K562 (cell line): ENCODE measurements at regions not wholly inside any gene's neighbourhood (a gene's known extent, or its start where the extent isn't known, plus 50 kb on each side); places are given as distances from the start of the nearest gene placed in this dataset.

ENCODE experiments used
- ATAC-seq: fragments of 200-7000 bp; cut with Tn5 transposase; 3 replicates; pipeline ENCODE4 v1.9.1; 2020; ENCODE audit warnings: moderate library complexity
- BruUV-seq: library from RNA; stranded (reverse); fragments of 400-500 nt; replicated peaks from 2 replicates; lab custom pipeline; 2021; lab: Mats Ljungman, UMichigan
- CTCF ChIA-PET: fragments of 300-600 bp; formaldehyde crosslinking; extraction: SDS; loops from one replicate; lab custom pipeline; 2021; ENCODE audit warnings: low intra/inter-chr PET ratio; lab: Yijun Ruan, JAX
- POLR2A ChIA-PET: fragments of 300-600, 350-650 bp; sonication (Branson Sonifier 250); formaldehyde crosslinking; extraction: SDS; loops from one replicate; lab custom pipeline; 2021; ENCODE audit warnings: antibody characterized with exemption, inconsistent platforms; lab: Yijun Ruan, JAX
- DNase-seq, 4 experiments: peaks; one replicate each; pipeline versions ENCODE4 v3.0.0 to v3.0.0-alpha.2; 2011 to 2018; ENCODE audit warnings: low spot score in 3 of 4, mixed read lengths in 3 of 4; ENCODE audit errors: extremely low read depth in 1 of 4
- FAIRE-seq: peaks from 2 replicates; lab custom pipeline; 2011; peaks lifted over from hg19 to GRCh38; lab: Jason Lieb, UNC
- H2AFZ ChIP-seq: 2 replicates; pipeline ENCODE4 v1.6.0; 2011; ENCODE audit warnings: low read depth, low read length, control low read depth, inconsistent platforms
- H3K27ac ChIP-seq: fragments of 200-600 bp; 3 replicates; pipeline ENCODE4 v1.8.0; 2011; ENCODE audit warnings: low read depth, mild to moderate bottlenecking, control low read depth, inconsistent platforms, low read length, moderate library complexity, mixed read lengths; ENCODE audit errors: extremely low read depth
- H3K27me3 ChIP-seq, 2 experiments: fragments of 300-600 bp in 1 of 2; 2 replicates in 1 of 2; 3 replicates in 1 of 2; pipeline versions ENCODE4 v1.6.0 to v1.8.0; 2011; ENCODE audit warnings: inconsistent platforms in 2 of 2, low read length in 2 of 2, mild to moderate bottlenecking in 1 of 2, mixed read lengths in 1 of 2, moderate library complexity in 1 of 2; ENCODE audit not compliant: control insufficient read depth in 2 of 2, insufficient read depth in 2 of 2
- H3K36me3 ChIP-seq: fragments of 300-600 bp; 3 replicates; pipeline ENCODE4 v1.8.0; 2011; ENCODE audit warnings: mild to moderate bottlenecking, low read length, inconsistent platforms; ENCODE audit not compliant: control insufficient read depth, insufficient read depth
- H3K4me1 ChIP-seq, 2 experiments: fragments of 200-600 bp in 1 of 2; replicated peaks in 1 of 2; 2 replicates in 1 of 2; 3 replicates in 1 of 2; pipeline versions ENCODE4 v1.5.1 to v1.8.0; 2011; ENCODE audit warnings: inconsistent platforms in 2 of 2, low read length in 2 of 2, mild to moderate bottlenecking in 1 of 2, mixed read lengths in 1 of 2, moderate library complexity in 1 of 2; ENCODE audit not compliant: control insufficient read depth in 2 of 2, insufficient read depth in 2 of 2
- H3K4me2 ChIP-seq: 2 replicates; pipeline ENCODE4 v1.6.1; 2011; ENCODE audit warnings: low read length, control low read depth, inconsistent platforms, mixed read lengths; ENCODE audit not compliant: insufficient read depth
- H3K4me3 ChIP-seq: fragments of 200-600 bp; sonication (generic), shearing (Covaris generic); 2 replicates; pipeline ENCODE4 v1.5.1; 2016; ENCODE audit warnings: control low read depth, inconsistent platforms
- H3K79me2 ChIP-seq: fragments of 200-600 bp; 3 replicates; pipeline ENCODE4 v1.8.0; 2011; ENCODE audit warnings: low read length, inconsistent platforms; ENCODE audit not compliant: control insufficient read depth, insufficient read depth
- H3K9ac ChIP-seq, 2 experiments: 2 replicates each; pipeline versions ENCODE4 v1.6.0 to v1.6.1; 2011; ENCODE audit warnings: low read depth in 2 of 2, low read length in 2 of 2, control low read depth in 1 of 2, inconsistent platforms in 1 of 2, mild to moderate bottlenecking in 1 of 2, mixed read lengths in 1 of 2; ENCODE audit not compliant: insufficient read depth in 1 of 2
- H3K9me1 ChIP-seq: one replicate; pipeline ENCODE4 v1.6.0; 2011; ENCODE audit warnings: inconsistent platforms, mild to moderate bottlenecking, low read length, moderate library complexity; ENCODE audit not compliant: control insufficient read depth, insufficient read depth
- H3K9me3 ChIP-seq: replicated peaks from 2 replicates; pipeline ENCODE4 v1.5.1; 2011; ENCODE audit warnings: low read depth, low read length, inconsistent platforms; ENCODE audit not compliant: control insufficient read depth, insufficient read depth
- H4K20me1 ChIP-seq: replicated peaks from 2 replicates; pipeline ENCODE4 v1.6.1; 2011; ENCODE audit warnings: low read length, inconsistent platforms, mixed read lengths; ENCODE audit not compliant: control insufficient read depth, insufficient read depth
- ARID2 ChIP-seq: fragments of 450-650 bp; IDR thresholded peaks from 2 replicates; pipeline ENCODE4 v1.6.1; 2017; ENCODE audit warnings: antibody characterized with exemption, mild to moderate bottlenecking
- CTBP1 ChIP-seq: fragments of 450-650 bp; IDR thresholded peaks from 2 replicates; pipeline ENCODE4 v1.6.1; 2016; ENCODE audit warnings: borderline replicate concordance
- ELF4 ChIP-seq: fragments of 450-650 bp; formaldehyde crosslinking; IDR thresholded peaks from 2 replicates; pipeline ENCODE4 v1.4.0; 2022; ENCODE audit warnings: missing genetic modification characterization
- FOXO4 ChIP-seq: fragments of 450-650 bp; formaldehyde crosslinking; IDR thresholded peaks from 2 replicates; pipeline ENCODE4 v1.4.0; 2020; ENCODE audit warnings: mild to moderate bottlenecking, moderate library complexity
- HOMEZ ChIP-seq: fragments of 250-450 bp; sonication (Bioruptor Pico); IDR thresholded peaks from 2 replicates; pipeline ENCODE4 v1.4.0; 2020; ENCODE audit warnings: mild to moderate bottlenecking, moderate library complexity
- ID3 ChIP-seq, 2 experiments: fragments of 250-450 bp in 1 of 2; fragments of 450-650 bp in 1 of 2; sonication (Bioruptor Pico) in 1 of 2; IDR thresholded peaks; 2 replicates each; pipeline versions ENCODE4 v1.6.1 to v1.8.0; 2016 to 2021; ENCODE audit warnings: mild to moderate bottlenecking in 2 of 2, moderate library complexity in 2 of 2, missing compliant biosample characterization in 1 of 2, missing genetic modification characterization in 1 of 2
- JUNB ChIP-seq: fragments of 450-650 bp; formaldehyde crosslinking; conservative IDR thresholded peaks from 2 replicates; pipeline ENCODE4 v1.4.0; 2020; ENCODE audit warnings: mild to moderate bottlenecking
- KLF1 ChIP-seq: fragments of 450-650 bp; IDR thresholded peaks from 2 replicates; pipeline ENCODE4 v1.6.1; 2016; ENCODE audit warnings: missing genetic modification characterization, missing compliant biosample characterization
- L3MBTL2 ChIP-seq: fragments of 450-650 bp; IDR thresholded peaks from 2 replicates; pipeline ENCODE4 v1.6.1; 2016; ENCODE audit warnings: mild to moderate bottlenecking, moderate library complexity
- LARP7 ChIP-seq: fragments of 450-650 bp; IDR thresholded peaks from 2 replicates; pipeline ENCODE4 v1.6.1; 2016
- MXD1 ChIP-seq: fragments of 250-450 bp; sonication (Bioruptor Pico); IDR thresholded peaks from 2 replicates; pipeline ENCODE4 v1.8.0; 2021; ENCODE audit warnings: borderline replicate concordance, mild to moderate bottlenecking, moderate library complexity; ENCODE audit not compliant: poor library complexity, severe bottlenecking
- PML ChIP-seq: IDR thresholded peaks from 2 replicates; pipeline ENCODE4 v1.6.1; 2012; ENCODE audit warnings: low read length, inconsistent platforms
- RNF219 ChIP-seq: fragments of 250-450 bp; sonication (Bioruptor Pico); IDR thresholded peaks from 2 replicates; pipeline ENCODE4 v1.5.0; 2022; ENCODE audit warnings: mild to moderate bottlenecking
- SMARCA5 ChIP-seq: fragments of 450-650 bp; IDR thresholded peaks from 2 replicates; pipeline ENCODE4 v1.6.1; 2016
- TFE3 ChIP-seq: fragments of 450-650 bp; formaldehyde crosslinking; IDR thresholded peaks from 2 replicates; pipeline ENCODE4 v1.4.0; 2020; ENCODE audit warnings: mild to moderate bottlenecking, mixed read lengths
- XRCC3 ChIP-seq: fragments of 450-650 bp; IDR thresholded peaks from 2 replicates; pipeline ENCODE4 v1.6.1; 2017; ENCODE audit warnings: mild to moderate bottlenecking, moderate library complexity
- WGBS: fragments of 100-300 bp; shearing (Covaris generic); methylation state at CpG from one replicate; pipeline ENCODE4 v1.1.6; 2016; ENCODE audit warnings: low coverage, mixed read lengths; ENCODE audit not compliant: insufficient coverage; ENCODE audit errors: missing lambda C conversion rate; 5-methylcytosine and 5-hydroxymethylcytosine counted together
- in situ Hi-C: fragments of 300-500 bp; cut with MboI; formaldehyde crosslinking; loops from 4 replicates; pipeline ENCODE4 v1.15.0; 2018; ENCODE audit warnings: inconsistent platforms, mixed read lengths
- intact Hi-C: fragments of 100-400 bp; cut with micrococcal nuclease; formaldehyde crosslinking; loops from 2 replicates; pipeline ENCODE4 v1.14.2; 2022

- H3K27ac ChIP-seq = no peak overlapping the region
- under 1% methylated on average over 8 of the region's 8 CpGs for WGBS
- intact Hi-C loops = no loop called here
- no peaks in the 10 kb centered on the region for H3K27me3 ChIP-seq
- no peak overlapping the region for H3K9ac ChIP-seq
- no peaks in the 10 kb centered on the region for H3K9me3 ChIP-seq
- no peaks in the 10 kb centered on the region for H3K79me2 ChIP-seq
- FAIRE-seq (no peak), ATAC-seq (no peak), DNase-seq (no peak)
- H3K9me1 ChIP-seq = no peaks in the 10 kb centered on the region
- no peaks in the 10 kb centered on the region for H3K4me1 ChIP-seq
- ChIA-PET POLR2A (no interaction called here), CTCF (no interaction called here)
- H3K36me3 ChIP-seq = no peaks in the 10 kb centered on the region
- no peaks in the 10 kb centered on the region for H4K20me1 ChIP-seq
- H3K4me3 ChIP-seq = no peak overlapping the region
- H3K4me2 ChIP-seq = no peak overlapping the region
- in situ Hi-C loops = no loop called here
- H2AFZ ChIP-seq = no peak overlapping the region
- BruUV-seq = no TSS peak
- TF ChIP-seq ARID2 = no peak
- TF ChIP-seq RNF219 = no peak
- no peak for TF ChIP-seq KLF1 (tag)
- no peak for TF ChIP-seq TFE3 (CRISPR knock-in tag)
- no peak for TF ChIP-seq FOXO4 (CRISPR knock-in tag)
- TF ChIP-seq CTBP1 = no peak
- TF ChIP-seq HOMEZ = no peak
- TF ChIP-seq ID3 (CRISPR knock-in tag; IDR thresholded peaks at IDR 0.05) = no peak
- no peak for TF ChIP-seq ID3 (tag; IDR thresholded peaks at IDR 0.05)
- no peak for TF ChIP-seq PML
- no peak for TF ChIP-seq JUNB (CRISPR knock-in tag)
- TF ChIP-seq L3MBTL2 = no peak
- TF ChIP-seq XRCC3 = no peak
- no peak for TF ChIP-seq MXD1 (CRISPR knock-in tag)
- TF ChIP-seq SMARCA5 = no peak
- TF ChIP-seq ELF4 = no peak
- no peak for TF ChIP-seq LARP7
These were observed 92.7 kb upstream of the FAM20A start for GRCh38 chr17:68693896-68694295.
